CD1c-positive myeloid dendritic cell (primary cell): ENCODE measurements at regions not wholly inside any gene's neighbourhood (a gene's known extent, or its start where the extent isn't known, plus 50 kb on each side); places are given as distances from the start of the nearest gene placed in this dataset.
"Not testable (repeated sequence)": the region's sequence is repeated elsewhere in the genome, so short reads cannot be mapped to it uniquely, and the experiment has no call there.

Experiments
- DNase-seq: peaks from one replicate; pipeline ENCODE4 v3.0.0-alpha.2; 2016; ENCODE audit errors: extremely low spot score

DNA sequence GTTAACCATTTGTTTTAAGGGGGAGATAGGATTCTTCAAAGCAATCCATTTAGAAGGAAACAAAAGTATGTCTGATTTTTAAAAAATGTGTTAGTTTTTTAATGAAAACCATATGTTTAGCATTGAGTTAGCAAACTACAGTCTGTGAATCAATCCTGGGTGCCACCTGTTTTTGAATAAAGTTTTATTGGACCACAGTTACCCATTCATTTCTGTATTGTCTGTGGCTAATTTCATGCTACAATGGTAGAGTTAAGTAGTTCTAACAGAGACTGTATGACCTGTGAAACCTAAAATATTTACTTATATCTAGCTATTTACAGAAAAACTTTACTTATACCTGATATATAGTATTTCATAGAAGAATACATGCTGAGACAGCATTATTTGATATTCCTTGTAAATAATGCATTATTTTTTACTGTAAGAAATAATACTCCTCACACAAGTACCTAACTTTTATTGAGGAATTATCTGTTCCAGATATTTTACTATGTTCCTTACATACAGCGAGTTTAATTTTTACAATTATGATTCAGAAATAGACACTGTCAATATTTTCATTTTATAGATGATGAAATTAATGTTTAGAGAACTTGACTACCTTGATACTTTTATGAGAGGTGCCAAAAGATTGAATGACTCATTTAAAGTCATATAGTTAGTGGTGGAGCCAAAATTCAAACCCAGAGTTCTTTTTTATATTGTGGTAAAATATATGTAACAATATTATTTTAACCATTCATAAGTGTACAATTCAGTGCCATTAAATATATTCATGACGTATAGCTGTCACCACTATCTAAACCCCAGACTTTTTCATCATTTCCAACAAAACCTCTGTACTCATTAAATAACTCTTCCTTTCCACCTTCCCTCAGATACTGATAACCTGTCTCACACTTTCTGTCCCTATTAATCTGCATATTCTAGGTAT is 122.0 kb downstream of the GLUD2 start:
- DNase-seq = no peak

DNA sequence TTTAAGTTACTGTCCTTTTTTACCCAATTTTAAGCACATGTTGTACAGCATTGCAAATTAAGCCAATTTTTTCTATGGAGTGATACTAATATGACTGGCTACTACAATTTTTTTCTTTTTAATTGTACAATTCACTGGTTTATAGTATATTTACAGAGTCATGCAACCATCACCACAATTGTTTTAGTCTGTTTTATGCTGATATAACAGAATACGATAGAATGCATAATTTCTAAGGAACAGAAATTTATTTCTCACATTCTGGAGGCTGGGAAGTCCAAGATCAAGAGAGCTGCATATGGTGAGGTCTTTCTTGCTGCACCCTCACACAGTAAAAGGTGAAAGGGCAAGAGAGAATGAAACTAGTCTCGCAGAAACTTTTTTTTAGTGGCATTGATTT is 125.3 kb downstream of the GLUD2 start:
- DNase-seq = no peak

DNA sequence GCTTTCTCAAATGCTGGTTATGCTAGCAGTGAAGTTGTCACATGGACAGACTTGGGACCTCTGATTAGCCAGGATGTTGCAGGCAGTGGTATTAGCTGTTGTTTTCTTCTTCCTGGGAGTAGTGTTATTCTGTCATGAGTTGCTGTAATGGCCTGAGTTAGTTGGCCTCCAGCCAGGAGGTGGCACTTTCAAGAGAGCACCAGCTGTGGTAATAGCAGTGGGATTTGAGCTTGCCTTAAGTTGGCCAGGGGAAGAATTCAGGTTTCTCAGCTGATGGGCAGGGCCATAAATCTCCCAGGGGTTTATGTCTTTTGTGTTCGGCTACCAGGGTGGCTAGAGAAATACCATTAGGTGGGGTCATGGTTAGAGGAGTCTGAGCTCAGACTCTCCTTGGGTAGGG is 132.6 kb downstream of the GLUD2 start:
- no peak for DNase-seq

DNA sequence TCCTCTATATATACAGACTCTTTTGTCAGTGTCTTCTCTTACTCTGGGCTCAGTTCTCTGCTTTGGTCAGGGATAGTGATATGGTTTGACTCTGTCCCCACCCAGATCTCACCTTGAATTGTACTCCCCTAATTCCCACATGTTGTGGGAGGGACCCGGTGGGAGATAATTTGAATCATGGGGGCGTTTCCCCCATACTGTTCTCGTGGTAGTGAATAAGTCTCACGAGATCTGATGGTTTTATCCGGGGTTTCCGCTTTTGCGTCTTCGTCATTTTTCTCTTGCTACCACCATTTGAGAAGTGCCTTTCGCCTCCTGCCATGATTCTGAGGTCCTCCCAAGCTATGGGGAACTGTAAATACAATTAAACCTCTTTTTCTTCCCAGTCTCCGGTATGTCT is 144.4 kb downstream of the GLUD2 start:
- no peak for DNase-seq

DNA sequence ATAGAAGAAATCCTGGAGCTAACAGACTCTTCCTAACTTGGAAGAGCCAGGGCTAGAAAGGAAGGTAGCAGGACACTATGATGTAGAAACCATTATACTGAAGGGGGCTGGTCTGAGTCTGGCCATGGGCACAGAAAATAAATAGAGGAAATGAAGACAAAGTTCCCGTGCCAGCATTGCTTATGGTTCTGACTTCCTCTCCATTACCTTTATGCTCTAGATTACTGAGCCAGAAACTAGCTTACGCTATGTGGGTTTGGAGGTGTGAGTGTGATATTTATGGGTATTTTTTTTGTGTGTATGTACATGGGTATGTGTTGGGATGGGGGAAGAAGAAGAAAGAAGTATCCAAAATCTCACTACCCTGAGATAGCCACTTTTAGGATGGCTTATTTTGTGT is 148.3 kb downstream of the GLUD2 start:
- no peak for DNase-seq

DNA sequence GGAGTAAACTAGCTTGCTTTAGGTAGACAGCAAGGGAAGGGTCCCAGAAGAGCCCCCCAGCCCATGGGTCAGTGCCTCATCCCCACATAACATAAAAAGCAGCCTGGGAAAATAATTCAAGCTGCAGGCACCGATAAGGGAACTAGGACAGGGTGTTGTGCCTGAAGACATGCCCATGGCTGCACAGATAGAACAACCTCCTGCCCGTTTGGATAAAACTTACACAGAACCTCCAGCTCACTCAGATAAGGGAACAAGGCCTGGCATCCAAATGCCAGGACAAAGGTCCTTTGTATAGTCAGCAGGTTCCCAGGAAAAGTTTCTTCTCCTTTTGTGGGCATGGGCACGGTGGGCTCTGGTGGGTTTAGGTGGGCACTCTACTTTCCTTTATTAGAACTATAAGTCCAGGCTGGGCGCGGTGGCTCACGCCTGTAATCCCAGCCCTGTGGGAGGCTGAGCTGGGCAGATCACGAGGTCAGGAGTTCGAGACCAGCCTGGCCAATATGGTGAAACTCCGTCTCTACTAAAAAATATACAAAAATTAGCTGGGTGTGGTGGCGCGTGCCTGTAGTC is 149.5 kb downstream of the GLUD2 start:
- DNase-seq = not testable (repeated sequence)

DNA sequence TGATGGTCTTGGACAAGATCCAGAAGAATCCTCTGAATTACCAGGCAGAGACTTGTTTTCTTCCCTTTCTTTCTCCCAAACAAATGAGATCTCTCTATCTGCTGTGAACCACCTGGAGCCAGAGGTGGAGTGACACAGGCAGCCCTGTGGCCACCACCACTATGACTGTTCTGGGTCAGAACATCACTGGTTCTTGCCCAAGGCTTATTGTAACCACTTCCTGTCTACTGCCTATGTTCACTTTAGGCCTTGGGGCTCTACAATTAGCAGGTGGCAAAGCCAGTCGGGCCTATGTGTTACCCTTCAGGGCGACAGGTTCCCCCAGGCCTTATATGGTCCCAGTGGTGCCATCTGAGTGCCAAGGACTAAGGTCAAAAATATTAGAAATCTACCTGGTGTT is 161.2 kb downstream of the GLUD2 start:
- DNase-seq = no peak

DNA sequence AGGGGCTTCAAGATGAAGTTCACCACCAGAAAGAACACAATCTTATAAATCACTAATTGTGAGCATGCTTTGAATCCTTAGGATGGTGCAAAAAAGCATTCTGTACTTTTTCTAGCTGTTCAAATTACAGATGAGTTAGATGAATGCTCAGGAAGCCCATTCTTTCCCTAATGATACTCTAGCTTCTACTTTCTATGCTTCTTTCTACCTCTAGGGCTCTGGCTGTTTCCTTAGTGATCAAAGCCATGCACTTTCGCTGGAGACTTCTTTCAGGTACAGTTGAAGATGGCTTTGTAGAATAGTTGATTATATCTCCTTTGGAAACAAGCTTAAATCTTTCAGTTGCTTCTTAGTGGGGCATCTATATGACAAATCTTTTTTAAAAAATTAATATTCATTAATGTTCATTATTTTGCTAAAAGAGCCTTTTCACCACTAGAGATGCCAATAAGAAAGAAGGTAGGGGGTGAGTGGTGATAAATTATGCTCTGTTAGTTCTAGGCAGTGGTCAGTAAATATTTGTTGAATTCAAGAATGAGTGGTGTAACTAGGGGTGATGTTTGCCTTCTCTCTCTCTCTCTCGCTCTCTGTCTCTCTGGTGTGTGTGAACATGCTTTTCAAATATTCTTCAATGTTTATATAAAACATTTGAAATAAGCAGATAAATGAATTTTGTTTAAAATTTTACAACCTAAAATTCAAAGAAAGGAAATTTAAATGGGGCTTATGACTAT is 169.4 kb downstream of the GLUD2 start:
- no peak for DNase-seq

DNA sequence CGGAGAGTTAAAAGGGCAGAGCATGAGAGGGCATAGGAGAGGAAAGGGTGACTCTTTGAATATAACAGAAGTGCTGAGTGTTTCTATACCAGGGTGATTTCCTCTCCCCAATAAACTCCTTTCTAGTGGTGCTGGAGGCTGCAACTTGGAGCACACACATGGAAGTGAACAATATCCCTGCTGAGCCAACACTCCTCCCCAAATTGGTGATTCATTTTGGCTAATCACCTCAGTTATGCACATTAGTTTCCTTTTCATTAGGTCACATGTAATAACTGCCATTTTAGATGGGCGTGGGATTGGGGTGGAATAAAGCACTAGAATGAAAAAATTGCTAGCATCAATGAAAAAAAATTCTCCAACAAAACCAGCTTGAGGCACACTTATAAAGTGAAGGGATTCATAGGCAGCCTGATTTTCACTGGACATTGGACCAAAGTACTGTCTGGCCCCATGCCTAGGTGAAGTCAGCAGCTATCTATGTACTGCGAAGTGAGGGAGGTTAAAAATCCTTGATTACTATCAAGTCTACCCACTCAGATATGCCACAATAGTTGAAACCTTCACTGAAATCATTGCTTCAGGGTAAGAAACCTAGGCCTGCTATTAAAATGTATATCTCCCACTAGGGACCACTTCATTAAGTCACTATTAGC is 174.0 kb downstream of the GLUD2 start:
- DNase-seq = no peak

DNA sequence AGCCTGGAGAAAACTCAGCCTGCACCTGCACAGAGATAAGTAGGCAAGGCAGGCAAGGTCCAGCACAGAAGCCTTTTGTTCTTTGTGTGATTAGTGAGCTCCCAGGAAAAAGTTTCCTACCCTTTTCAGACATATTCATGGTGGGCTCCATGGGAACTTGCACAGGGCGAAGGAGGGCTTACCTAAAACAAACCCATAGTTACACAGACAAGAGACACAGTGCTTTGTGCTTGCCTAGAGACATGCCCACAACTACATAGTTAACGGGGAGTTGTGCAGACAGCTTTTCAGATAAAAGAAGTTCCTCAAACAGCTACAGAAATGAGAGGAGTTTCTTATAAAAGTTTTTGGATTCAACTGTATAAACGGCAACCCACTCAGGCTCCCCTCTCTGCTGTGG is 180.5 kb downstream of the GLUD2 start:
- no peak for DNase-seq

DNA sequence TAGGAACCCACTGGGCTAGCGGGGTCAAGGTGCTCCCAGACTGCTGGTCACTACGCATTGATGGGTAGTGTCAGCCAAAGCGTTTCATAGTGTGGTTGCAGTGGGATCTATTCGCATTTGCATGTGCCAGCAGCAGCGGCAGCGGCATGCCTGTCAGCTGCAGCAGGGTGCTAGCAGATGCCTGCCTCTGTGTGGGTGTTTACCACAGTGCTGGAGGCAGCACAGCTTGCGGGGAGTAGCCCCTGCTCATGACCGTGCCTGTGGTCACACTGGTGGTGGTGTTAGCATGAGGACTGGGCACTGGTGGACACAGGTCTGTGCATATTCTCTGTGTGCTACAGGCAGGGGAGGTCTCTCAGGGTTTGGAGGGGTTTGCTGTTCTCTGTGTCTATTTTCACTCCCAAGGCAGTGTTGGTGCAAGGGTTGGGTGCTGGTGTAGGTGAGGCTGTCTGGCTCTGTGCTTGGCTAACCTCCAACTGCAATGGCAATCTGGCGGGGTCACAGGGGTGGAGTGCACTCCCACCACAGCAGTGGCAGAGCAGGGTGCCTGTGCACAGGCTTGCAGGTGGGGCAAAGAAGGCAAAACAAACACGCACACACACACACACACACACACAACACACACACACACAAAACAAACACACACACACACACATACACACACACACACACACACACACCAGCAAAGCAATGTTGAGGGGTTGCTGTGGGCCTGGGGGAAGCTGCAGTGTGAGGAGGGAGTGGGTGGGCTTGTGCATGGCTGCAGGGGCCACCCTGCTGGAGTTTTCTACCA is 184.4 kb downstream of the GLUD2 start:
- no peak for DNase-seq

DNA sequence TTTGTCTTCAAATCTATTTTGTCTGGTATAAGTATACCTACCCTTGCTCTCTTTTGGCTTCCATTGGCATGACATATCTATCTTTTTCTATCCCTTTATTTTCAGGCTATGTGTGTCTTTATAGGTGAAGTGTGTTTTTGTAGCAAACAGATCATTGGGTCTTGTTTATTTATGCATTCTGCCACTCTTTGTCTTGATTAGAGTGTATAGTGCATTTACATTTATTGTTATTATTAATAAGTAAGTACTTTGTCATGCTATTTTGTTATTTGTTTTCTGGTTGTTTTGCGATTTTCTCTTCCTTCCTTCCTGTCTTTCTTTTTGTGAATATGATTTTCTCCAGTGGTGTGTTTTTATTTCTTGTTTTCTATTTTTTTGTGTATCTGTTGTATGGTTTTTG is 188.6 kb downstream of the GLUD2 start:
- no peak for DNase-seq

DNA sequence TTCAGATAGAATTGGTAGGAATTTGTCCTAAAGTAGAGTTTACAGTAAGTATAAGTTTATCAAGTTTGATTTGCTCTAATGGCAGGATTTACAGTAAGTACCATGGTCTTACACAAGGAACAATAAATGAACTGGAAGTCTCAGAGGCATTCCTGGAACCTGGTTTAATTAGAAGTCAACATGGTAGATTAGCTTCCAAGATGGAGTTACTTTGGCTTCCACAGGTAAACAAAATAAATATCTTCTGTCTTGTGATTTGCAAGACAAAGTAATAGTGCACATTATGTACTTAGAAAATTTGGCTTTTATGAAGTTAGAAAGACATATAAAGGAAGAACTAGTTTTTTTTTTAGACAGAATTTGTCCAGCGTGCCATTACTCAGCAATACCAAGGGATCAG is 190.7 kb downstream of the GLUD2 start:
- no peak for DNase-seq

DNA sequence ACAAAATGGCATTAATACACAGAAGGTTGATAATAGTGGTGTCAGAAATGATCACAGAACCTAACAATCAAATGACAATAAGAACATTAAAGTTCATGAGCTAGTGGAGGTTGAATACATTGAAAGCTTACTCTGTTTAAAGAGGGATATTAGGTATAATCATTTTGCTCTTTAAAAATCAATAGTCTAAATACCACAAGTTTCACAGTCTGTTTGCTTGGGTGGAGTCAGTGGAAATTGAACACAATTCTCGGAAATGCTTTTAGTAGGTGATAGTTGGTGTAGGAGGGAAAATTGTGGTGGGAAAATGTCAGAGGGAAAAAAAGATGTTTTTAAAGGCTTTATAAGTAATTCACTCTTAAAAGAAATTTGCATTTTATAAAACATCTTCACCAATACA is 197.1 kb downstream of the GLUD2 start:
- DNase-seq = no peak

DNA sequence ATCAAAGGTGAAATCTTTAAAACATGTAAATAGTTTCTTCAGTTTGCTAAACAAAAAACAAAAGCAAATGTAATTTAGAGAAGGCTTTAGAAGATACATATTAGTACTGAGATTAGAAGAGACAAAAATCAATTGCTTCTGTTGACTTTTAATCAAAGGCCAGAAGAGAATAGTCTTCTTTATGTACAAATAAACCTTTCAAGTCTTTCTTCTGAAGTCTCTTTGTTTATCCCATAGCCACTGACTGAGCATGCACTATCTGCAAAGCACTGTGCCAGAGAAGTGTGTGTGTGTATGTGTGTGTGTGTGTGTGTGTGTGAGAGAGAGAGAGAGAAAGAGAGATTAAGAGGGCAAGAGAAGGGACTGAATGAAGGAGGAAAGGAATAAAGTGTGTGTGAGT is 198.4 kb downstream of the GLUD2 start:
- DNase-seq = no peak

DNA sequence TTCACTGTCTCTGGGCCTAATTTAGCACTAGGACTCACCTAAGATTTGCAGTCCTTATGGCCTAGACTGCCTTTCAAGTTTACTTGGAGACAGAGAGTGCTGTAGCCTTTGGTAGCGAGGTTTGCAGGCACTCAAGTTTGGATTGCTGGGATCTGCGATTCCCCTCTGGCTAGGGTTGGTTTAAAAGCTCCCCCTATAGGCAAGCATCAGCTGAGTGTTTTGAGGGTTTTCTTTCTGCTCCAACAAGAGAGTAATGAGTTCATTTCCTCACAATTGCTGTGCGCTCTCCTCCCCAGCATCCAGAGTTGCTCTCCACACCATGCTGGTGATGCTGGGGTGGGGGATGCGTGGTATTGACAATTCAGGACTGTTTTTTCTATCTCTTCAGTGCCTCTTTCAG is 206.9 kb downstream of the GLUD2 start:
- no peak for DNase-seq

DNA sequence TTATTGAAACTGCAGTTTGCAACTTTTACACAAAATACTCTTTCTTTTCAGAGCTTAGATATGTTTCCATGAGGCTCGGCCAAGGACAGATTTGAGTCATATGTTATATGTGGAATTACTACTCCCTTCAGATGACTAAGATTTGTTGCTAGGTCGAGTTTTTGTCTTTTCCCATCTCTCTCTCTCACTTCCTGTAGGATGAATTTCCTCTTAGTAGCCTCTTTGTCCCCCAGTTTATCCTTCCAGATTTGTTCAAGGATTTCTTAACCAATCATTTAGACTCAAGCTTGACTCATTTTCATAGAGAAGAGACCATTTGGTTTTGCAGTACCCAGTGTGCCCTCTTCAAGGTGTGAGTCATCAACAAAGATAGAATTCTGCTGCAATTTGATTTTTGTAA is 209.2 kb downstream of the GLUD2 start:
- DNase-seq = no peak

DNA sequence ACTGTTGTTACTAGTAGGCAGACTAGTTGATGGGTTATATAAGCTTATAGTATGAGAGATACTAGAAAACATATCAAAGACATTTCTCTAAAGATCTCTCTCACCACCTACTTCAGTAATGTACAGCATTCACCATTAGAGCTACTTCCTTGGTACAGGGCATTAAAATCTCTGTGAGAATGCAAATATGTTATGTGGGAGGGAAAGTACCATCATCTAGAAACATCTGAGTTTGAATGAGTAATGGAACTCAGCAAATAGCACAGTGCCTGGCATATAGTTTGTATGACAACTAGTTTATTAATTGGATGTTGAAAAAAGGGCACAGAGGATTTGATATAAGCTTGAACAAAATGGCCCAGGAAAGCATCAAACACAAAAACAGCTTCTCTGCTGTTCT is 211.1 kb downstream of the GLUD2 start:
- DNase-seq = no peak

DNA sequence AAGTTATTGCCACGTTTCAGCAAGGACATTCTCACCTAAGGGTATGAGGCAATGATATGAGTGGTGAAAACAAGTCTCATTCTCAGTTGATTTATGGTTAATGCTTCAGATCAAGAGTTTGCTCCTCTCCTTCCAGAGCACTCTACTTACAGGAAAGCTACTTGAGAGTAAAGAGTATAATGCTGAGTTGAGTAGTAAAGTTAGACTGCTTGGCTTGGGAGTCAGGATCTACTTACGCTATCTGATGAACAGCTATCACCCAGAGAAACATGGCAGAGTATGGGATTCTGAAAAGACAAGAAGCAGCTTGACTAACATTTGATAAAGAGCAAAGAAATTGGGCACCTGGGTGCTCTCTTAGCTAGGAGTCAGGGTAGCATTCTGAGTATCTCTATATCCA is 211.8 kb downstream of the GLUD2 start:
- no peak for DNase-seq

DNA sequence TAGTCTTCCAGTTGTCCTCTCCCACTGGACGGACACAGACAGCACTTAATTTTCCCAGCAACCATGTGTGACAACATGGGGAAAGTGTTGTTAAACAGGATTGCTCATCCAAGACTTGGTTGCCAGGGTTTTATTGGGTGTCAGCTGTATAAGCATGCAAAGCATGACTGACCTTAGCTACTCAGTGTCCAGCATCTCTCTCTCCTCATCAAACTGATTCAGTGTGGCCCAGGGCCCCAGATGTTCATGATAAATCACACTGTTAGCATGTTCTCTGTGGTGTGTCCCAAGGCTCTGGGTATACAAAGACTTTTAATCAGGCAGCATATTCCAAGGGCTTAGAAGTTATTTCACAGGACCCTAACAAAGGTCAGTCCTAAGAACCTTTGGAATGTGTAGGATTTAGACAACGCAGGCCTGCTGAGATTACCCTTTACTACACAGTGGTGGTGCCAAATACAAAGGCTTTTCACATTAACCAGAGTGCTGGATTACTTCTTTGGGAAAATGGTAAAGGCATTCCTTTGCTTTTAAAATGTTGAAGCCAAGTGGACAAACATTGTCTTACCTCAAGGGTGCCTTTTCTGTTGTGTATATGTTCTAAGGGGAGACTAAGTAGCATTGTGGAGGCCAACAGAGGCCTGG is 213.3 kb downstream of the GLUD2 start:
- no peak for DNase-seq

DNA sequence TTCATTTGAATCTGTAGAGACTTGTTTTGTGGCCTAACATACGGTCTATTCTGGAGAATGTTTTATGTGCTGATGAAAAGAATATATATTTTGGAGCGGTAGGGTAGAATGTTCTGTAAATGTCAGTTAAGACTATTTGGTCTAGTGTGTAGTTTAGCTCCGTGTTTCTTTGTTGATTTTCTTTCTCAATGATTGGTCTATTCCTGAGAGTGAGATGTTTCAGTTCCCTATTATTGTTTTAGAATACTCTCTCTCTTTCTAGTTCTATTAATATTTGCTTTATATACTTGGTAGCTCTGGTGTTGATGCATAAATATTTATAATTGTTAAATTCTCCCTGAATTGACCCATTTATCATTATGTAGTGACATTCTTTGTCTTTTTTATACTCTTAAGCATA is 236.5 kb downstream of the GLUD2 start:
- DNase-seq = no peak
